Esophagus squamous epithelium (tissue), 4 donors: ENCODE measurements at regions not wholly inside any gene's neighbourhood (a gene's known extent, or its start where the extent isn't known, plus 50 kb on each side); places are given as distances from the start of the nearest gene placed in this dataset.

Source experiments
- POLR2A ChIP-seq, 4 donors: fragments of 450-650 bp; IDR thresholded peaks; one replicate each; pipeline ENCODE4 v1.6.1; 2017; ENCODE audit warnings: antibody characterized with exemption in 4 of 4, mild to moderate bottlenecking in 4 of 4, moderate library complexity in 3 of 4
- TF ChIP-seq, protein P1 (sequence below), 6 experiments: fragments of 450-650 bp in 4 of 6; fragments of 200-600 bp in 2 of 6; sonication (generic) in 2 of 6; IDR thresholded peaks; one replicate each; pipeline ENCODE4 v1.5.1; 2016 to 2019; ENCODE audit warnings: antibody characterized with exemption in 6 of 6, mild to moderate bottlenecking in 4 of 6, moderate library complexity in 4 of 6

DNA sequence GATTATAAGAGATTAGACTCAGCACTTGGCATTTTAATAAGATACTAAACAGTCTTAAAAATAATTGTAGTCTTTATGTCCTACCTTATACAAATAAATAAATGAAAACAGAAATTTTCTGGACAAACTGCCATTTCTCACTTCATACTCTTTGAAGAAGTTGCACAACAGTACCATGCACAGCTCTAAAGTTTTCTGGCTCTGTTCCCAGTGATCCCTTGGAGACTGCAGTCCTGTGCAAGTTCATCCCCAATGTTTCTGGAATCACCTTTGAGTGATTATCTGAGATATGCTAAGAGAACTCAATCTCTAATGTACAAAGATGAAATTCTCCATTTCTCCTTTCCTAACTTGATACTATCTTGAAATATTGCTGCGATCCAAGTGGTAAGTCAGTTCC, 330.4 kb upstream of the EDIL3 start:
- TF ChIP-seq, protein P1, sequence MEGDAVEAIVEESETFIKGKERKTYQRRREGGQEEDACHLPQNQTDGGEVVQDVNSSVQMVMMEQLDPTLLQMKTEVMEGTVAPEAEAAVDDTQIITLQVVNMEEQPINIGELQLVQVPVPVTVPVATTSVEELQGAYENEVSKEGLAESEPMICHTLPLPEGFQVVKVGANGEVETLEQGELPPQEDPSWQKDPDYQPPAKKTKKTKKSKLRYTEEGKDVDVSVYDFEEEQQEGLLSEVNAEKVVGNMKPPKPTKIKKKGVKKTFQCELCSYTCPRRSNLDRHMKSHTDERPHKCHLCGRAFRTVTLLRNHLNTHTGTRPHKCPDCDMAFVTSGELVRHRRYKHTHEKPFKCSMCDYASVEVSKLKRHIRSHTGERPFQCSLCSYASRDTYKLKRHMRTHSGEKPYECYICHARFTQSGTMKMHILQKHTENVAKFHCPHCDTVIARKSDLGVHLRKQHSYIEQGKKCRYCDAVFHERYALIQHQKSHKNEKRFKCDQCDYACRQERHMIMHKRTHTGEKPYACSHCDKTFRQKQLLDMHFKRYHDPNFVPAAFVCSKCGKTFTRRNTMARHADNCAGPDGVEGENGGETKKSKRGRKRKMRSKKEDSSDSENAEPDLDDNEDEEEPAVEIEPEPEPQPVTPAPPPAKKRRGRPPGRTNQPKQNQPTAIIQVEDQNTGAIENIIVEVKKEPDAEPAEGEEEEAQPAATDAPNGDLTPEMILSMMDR (IDR thresholded peaks at IDR 0.05), result no peak
- no peak for TF ChIP-seq POLR2A (IDR thresholded peaks at IDR 0.05)
